ENCODE measurements at regions not wholly inside any gene's neighbourhood (a gene's known extent, or its start where the extent isn't known, plus 50 kb on each side); places are given as distances from the start of the nearest gene placed in this dataset.

GRCh38 chr13:108560093-108560492 lies 69.3 kb upstream of the MYO16 start:
- TF ChIP-seq POLR2A (IDR thresholded peaks at IDR 0.05; ENCODE audit: low read depth): no peak
- TF ChIP-seq, protein P1, sequence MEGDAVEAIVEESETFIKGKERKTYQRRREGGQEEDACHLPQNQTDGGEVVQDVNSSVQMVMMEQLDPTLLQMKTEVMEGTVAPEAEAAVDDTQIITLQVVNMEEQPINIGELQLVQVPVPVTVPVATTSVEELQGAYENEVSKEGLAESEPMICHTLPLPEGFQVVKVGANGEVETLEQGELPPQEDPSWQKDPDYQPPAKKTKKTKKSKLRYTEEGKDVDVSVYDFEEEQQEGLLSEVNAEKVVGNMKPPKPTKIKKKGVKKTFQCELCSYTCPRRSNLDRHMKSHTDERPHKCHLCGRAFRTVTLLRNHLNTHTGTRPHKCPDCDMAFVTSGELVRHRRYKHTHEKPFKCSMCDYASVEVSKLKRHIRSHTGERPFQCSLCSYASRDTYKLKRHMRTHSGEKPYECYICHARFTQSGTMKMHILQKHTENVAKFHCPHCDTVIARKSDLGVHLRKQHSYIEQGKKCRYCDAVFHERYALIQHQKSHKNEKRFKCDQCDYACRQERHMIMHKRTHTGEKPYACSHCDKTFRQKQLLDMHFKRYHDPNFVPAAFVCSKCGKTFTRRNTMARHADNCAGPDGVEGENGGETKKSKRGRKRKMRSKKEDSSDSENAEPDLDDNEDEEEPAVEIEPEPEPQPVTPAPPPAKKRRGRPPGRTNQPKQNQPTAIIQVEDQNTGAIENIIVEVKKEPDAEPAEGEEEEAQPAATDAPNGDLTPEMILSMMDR (IDR thresholded peaks at IDR 0.05): no peak

Measured in esophagus muscularis mucosa (tissue), 3 donors.